HG03139 (cell line): ENCODE measurements at regions not wholly inside any gene's neighbourhood (a gene's known extent, or its start where the extent isn't known, plus 50 kb on each side); places are given as distances from the start of the nearest gene placed in this dataset.
"Not testable (repeated sequence)": the region's sequence is repeated elsewhere in the genome, so short reads cannot be mapped to it uniquely, and the experiment has no call there.

ENCODE experiments used
- ATAC-seq: cut with Tn5 transposase; IDR thresholded peaks from one replicate; pipeline ENCODE4 v1.9.1; 2021; ENCODE audit not compliant: unreplicated experiment

GRCh38 chr4:108466936-108467902 is 153.2 kb upstream of the RPL34 start:
- peak; percentile 94 for ATAC-seq

GRCh38 chr4:108465886-108466500 is 154.4 kb upstream of the RPL34 start:
- no peak for ATAC-seq

DNA sequence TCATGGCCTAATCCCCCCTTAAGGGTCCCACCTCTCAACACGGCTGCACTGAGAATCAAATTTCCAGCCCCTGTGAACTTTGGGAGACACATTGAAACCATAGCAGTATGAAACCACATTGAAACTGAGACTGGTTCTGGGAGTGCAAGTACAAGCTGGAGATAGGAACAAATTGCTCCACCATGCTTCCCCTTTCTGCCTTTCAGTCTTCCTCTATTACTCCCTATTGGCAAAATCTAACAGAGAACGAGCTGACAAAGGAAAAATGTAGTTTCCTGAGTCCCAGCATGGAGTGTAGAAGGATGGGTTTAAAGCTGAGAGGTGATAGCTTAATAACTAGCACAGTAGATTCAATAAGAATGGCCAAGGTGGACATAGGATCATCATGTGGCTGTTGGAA is 161.7 kb upstream of the RPL34 start:
- no peak for ATAC-seq

GRCh38 chr4:108454227-108454626 is 166.1 kb upstream of the RPL34 start:
- no peak for ATAC-seq

GRCh38 chr4:108453366-108453765 is 167.0 kb upstream of the RPL34 start:
- no peak for ATAC-seq

- ATAC-seq = no peak
These were observed 170.0 kb upstream of the RPL34 start for GRCh38 chr4:108450236-108450898.

DNA sequence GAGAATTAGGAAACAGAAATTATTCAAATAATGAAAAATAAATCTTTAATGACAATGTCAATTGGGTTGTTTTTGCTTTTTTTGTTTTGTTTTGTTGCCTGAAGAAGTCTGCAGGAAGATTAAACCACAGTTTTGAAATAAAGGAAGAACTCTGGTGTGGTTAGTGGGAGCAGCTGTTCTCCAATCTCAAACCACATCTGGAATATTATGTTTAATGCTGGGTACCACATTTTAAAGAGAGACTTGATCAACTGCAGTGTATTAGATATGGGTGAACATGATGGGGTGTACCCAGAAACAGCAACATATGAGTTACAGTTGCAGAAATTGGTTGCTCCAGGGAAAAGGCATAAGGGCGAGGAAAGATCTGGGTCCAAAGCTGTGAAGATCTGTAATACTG is 171.2 kb upstream of the RPL34 start:
- ATAC-seq = no peak

DNA sequence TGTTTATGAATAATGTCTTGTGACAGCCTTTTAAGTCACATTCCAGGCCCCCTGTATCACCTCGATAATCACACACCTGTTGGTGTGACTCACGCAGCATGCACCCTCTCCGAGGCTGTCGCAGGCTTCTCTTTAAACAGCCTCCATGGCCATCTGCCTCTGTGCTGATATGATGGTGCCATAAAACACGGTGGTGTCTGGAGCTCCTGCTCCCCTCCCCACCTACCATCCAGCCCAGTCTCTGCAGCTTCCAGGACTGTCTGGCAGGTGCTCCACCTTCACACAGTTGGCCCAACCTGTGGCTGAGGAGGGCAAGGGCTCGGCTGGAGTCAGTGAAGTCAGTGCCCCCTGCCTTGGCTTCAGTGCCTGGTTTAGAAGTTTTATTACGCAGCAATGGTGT is 173.8 kb upstream of the RPL34 start:
- ATAC-seq = no peak

- ATAC-seq = no peak
These were observed 174.7 kb upstream of the RPL34 start for GRCh38 chr4:108445716-108446115.

- no peak for ATAC-seq
These were observed 176.8 kb upstream of the RPL34 start for GRCh38 chr4:108443585-108443984.

DNA sequence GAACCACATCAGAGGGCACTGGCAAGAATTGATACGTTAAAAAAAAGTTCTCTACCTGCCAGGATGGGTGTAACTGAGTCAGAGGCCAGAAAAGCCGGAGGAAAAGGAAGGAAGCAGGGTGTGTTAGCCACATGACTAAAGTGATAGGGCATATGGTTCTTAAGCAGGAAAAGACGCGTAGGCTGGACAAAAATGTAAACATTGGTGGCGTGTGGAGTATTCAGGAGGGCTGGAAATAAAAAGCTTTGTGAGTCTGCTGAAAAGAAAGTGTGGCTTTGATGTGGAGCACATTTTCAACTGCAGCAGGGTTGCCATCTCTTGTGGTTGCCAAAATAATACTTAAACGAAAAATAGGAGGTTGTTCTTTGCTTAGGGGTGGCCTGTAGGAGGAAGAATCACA is 186.5 kb upstream of the RPL34 start:
- no peak for ATAC-seq

DNA sequence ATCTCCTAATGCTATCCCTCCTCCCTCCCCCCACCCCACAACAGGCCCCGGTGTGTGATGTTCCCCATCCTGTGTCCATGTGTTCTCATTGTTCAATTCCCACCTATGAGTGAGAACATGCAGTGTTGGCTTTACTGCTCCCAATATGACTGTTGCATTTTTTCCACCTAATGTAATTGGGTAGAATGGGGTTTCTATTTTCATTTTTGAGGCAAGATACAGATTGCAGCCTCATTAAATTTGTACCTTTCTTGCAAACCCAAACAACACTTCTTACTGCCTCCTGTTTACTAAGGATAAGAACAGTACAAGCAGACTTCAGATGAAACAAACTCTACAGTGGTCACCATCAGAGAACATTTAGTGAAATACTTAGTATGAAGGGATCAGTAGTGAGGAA is 187.0 kb upstream of the RPL34 start:
- ATAC-seq = not testable (repeated sequence)

- no peak for ATAC-seq
These were observed 188.0 kb upstream of the RPL34 start for GRCh38 chr4:108432418-108432817.

- ATAC-seq = no peak
These were observed 188.4 kb upstream of the RPL34 start for GRCh38 chr4:108431986-108432385.

- no peak for ATAC-seq
These were observed 189.5 kb upstream of the RPL34 start for GRCh38 chr4:108430921-108431320.

GRCh38 chr4:108429662-108430061 is 190.7 kb upstream of the RPL34 start:
- ATAC-seq = no peak

DNA sequence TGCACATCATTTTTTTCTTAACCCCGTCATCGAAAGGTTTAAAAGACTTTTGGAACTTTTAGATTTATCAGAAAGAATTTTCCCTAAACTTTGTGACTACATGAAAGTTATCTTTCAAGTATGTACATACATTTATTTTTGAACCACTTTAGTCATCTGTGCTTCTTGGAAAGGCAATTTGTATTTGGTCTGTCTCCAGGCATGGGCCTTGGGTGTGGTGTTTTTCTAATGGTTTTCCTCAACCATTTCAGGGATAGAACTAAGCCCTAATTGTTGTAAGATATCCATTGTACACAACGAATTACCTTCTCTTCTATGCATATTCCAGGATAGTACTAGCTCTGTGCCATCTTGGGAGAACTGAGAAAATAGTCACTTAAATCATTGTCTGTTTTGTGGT is 191.5 kb upstream of the RPL34 start:
- no peak for ATAC-seq

DNA sequence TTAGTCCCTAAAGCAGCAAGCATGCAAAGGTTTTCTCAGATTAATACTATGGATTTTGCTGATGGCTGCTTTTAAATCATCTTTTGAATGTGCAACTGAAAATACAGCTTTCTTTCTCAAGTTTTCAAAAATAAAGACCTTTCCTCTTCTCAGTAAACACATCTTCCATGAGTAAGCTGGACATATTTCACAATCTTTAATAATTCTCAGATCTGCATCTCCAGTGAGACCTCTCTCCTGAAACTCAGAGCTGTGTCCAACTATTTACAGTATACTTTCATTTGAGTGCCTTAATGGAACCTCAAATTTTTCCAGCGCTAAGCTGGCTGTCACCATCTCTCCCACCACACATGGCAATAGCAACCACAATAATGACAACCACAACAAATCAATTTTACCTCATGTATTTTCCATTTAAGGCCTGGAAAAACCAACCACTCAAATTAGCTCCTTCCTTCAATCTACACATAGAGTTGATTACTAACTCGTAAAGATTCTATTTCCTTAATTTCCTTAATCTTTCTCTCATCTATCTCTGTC is 192.4 kb upstream of the RPL34 start:
- ATAC-seq = no peak

- no peak for ATAC-seq
These were observed 193.9 kb upstream of the RPL34 start for GRCh38 chr4:108426493-108426892.

DNA sequence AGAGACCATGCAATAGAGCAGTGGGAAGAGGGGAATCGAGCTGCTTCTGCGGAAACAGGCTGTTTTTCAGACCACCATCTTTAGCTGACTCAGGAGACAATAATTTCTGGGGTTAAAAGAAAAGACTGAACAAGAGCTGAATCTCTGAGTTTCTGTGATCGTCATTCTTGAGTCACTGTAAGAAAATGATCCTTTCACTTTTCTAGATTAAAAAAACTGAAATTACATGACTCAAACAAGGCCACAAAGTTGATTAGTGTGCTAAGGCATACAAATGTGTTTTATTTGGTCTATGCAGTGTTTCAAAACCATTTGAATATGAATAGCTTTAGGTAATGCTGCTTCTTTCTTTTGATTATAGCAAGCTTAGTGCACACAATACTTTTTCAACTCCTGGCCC is 194.4 kb upstream of the RPL34 start:
- ATAC-seq = no peak

DNA sequence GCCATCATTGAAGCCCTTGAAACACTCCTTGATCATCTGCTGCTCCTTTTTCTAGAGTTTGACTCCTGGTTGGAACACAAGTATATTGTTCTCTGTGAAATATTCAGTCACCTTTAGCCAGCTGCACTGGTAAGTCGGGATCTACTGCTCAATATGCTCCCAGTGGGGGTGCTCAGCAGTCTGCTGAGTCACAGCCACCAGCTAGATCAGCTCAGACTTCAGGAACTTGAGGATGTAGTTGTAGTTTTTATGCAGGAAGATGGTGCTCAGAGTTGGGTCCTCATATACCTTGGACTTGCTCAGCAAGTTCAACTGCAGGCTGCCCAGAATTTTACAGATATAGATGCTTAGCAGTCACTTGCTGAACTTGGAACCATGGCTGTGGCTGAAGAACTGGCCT is 202.5 kb upstream of the RPL34 start:
- ATAC-seq = no peak

- ATAC-seq = no peak
These were observed 203.5 kb upstream of the RPL34 start for GRCh38 chr4:108416831-108417230.
